OCI-LY7 (cell line): ENCODE measurements at regions not wholly inside any gene's neighbourhood (a gene's known extent, or its start where the extent isn't known, plus 50 kb on each side); places are given as distances from the start of the nearest gene placed in this dataset.

Experiments used
- EZH2phosphoT487 ChIP-seq: fragments of 200-600 bp; sonication (generic); IDR thresholded peaks from 2 replicates; pipeline ENCODE4 v1.6.1; 2018; ENCODE audit warnings: low read depth, borderline replicate concordance, mild to moderate bottlenecking, mixed run types, antibody characterized with exemption, low read length, moderate library complexity, mixed read lengths
- TF ChIP-seq, protein P1 (sequence below): fragments of 200-600 bp; sonication (generic); conservative IDR thresholded peaks from 2 replicates; pipeline ENCODE4 v1.5.1; 2014; ENCODE audit warnings: mild to moderate bottlenecking, antibody characterized with exemption, low read length, moderate library complexity, mixed read lengths

DNA sequence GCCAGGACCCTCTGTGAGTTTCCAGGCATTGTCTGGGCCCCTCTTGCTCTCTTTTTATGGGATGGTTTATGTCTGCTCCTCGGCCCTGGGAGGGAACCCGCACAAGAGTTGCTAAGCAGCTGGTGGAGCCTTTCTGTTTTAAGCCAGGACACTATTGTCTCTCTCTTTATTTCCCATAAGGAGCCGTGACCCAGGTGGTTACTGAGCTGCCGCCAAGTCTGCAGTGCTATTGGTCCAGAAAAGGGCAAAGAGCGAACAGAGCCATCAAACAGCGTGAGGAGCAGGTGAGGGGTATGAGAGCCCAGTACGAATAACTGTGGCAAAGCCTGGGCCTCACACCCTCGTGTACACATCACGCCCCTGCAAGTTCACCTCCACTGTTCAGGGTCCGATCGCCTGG, 280.2 kb downstream of the SHQ1 start:
- TF ChIP-seq, protein P1, sequence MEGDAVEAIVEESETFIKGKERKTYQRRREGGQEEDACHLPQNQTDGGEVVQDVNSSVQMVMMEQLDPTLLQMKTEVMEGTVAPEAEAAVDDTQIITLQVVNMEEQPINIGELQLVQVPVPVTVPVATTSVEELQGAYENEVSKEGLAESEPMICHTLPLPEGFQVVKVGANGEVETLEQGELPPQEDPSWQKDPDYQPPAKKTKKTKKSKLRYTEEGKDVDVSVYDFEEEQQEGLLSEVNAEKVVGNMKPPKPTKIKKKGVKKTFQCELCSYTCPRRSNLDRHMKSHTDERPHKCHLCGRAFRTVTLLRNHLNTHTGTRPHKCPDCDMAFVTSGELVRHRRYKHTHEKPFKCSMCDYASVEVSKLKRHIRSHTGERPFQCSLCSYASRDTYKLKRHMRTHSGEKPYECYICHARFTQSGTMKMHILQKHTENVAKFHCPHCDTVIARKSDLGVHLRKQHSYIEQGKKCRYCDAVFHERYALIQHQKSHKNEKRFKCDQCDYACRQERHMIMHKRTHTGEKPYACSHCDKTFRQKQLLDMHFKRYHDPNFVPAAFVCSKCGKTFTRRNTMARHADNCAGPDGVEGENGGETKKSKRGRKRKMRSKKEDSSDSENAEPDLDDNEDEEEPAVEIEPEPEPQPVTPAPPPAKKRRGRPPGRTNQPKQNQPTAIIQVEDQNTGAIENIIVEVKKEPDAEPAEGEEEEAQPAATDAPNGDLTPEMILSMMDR, result no peak
- TF ChIP-seq EZH2phosphoT487, result no peak
